ENCODE measurements at regions not wholly inside any gene's neighbourhood (a gene's known extent, or its start where the extent isn't known, plus 50 kb on each side); places are given as distances from the start of the nearest gene placed in this dataset.
A peak's percentile ranks its signal among the peaks of the same experiment; 100 is the strongest.

DNA sequence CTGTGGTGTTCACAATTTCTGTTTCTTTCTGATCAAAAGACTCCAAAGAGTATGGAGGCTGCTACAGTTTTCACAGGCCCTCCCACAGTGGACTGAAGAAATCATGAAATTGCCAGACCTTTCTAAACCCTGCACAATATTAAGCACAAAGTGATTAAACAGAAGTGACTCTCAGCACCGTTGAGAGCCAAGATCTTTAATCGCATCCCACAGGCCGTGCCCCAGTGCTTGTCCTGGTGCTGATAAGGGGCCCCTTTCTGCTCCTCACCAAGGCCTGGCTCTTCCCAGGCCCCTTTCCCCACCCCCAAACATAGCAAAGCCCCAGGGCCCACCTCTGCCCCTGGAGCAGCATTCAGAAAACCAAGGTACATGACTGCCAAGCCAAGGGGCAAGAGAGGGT lies 57.4 kb upstream of the BMAL1 start:
- peak; percentile 34 to 67 for DNase-seq
- TF ChIP-seq GATA1 (IDR thresholded peaks at IDR 0.05; ENCODE audit: low read depth, low read length) (no peak), POLR2A (IDR thresholded peaks at IDR 0.05; ENCODE audit: low read length) (no peak)

DNA sequence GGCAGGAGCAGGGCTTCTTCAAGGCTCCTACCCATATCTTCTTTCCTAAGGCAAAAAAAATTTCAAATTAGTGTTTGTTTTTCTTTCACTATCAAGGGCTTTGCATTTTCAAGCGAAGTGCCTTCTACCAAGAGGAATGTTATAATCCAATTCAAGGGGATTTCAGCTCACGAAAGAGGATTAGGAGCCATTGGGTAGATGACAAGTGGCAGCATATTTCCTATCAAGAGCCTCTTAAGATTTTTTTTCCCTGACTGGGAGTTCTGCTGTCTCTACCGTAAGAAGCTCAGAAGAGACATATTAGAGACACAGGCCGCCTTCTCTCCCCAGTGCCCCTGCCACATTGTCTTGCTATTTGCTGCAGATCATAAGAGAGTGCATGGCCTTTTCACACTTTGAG lies 55.9 kb upstream of the BMAL1 start:
- TF ChIP-seq GATA1 (IDR thresholded peaks at IDR 0.05; ENCODE audit: low read depth, low read length) (no peak), POLR2A (IDR thresholded peaks at IDR 0.05; ENCODE audit: low read length) (no peak)
- no peak for DNase-seq

DNA sequence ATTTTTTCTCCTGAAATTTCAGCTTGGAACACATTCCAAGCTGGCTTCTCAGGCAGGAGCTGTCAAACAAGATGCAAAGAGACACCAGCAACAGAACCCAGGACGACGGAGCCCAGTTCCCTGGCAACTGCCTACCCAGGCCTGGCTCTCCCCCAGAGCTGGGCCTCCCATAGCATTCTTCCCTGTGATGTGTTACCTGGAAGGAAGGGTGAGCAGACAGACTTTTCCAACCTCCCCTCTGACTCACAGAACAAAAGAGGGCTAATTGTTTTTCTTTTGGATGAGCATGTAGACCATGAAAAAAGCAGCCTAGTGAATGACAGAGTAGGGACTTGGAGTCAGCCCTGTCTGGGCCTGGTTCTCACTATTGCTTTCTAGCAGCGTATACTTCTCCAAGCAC lies 55.3 kb upstream of the BMAL1 start:
- DNase-seq, result no peak
- TF ChIP-seq GATA1 (IDR thresholded peaks at IDR 0.05; ENCODE audit: low read depth, low read length) (no peak), POLR2A (IDR thresholded peaks at IDR 0.05; ENCODE audit: low read length) (no peak)

DNA sequence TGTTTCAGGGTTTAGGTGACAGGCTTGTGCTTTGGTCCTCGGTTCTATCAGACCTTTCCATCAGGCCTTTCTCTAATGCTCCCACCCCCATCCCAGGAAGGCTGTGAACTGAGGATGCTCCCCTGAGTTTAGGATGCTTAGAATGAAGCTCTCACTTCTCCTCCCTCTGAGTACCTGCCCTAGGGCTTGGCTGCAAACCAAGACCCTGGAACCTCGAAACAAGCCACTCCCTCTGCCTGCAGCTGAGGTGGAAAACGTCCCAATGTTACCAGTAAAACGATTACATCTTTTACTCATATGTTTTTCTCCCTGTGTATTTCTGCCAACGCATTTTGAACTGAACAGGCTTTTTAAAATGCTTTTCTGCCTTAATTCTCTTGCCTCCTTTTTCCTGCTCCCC lies 54.5 kb upstream of the BMAL1 start:
- DNase-seq, result no peak
- TF ChIP-seq GATA1 (IDR thresholded peaks at IDR 0.05; ENCODE audit: low read depth, low read length) (no peak), POLR2A (IDR thresholded peaks at IDR 0.05; ENCODE audit: low read length) (no peak)

DNA sequence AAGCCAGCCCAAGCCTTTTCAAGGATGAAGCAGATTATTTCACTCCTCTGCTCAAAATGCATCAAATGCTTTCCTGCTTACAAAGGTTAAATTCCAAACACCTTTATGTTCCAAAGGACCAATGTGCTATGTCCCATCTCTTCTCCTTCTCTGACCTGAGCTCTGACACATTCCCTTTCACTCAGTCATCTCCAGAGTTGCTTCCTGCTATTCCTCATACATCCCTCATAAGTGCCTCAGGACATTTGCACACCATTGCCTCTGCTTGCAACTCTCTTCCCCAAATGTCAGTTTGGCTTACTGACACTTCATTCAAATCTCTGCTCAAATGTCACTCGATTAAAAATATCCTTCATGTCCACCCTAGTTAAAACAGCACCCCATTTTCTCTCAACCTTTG lies 53.3 kb upstream of the BMAL1 start:
- DNase-seq, result no peak
- TF ChIP-seq POLR2A (IDR thresholded peaks at IDR 0.05; ENCODE audit: low read length) (no peak), GATA1 (IDR thresholded peaks at IDR 0.05; ENCODE audit: low read depth, low read length) (no peak)

DNA sequence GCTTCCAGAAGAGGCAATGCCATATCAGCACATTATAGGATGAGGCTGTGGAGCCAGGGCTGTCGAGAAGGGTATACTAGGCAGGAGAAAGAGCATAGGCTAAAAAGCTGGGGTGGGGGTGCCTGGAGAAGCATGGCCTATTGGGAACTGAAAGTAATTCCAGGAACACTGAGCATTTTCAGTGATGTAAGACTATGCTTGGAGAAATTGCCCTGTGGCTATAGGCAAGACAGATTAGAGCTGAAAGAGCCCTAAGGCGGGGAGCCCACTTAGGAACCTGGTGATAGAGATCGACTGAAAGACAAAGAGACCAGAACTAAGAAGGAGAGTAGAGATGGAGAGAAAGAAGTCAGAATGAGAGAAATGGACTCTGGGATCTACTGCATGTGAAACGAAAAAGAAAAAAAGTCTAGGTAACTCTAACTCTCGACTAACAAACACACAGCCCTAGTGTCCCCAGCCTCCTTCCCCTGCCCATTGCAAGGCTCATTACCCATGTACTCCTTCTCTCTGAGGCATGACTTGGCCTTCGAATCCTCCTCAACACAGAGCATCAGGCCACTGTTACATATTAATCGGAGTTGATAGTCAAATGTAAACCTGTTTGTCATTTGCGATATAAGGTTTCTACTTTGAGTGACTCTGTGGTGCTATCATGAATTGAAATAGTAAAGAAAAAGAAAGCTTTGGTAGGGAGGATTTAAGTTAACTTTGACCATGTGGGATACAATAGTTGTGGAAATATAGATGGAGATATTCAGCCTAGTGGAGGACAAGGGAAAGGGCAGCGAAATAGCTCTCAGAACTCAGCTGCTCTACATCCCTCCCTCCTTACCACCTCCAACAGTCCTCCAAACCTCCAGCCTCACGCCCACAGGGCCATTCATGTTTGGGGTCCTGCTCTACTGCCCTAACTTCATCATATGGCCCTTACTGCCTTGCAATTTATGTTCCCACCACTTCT lies 52.3 kb upstream of the BMAL1 start:
- no peak for DNase-seq
- TF ChIP-seq POLR2A (IDR thresholded peaks at IDR 0.05; ENCODE audit: low read length) (no peak), GATA1 (IDR thresholded peaks at IDR 0.05; ENCODE audit: low read depth, low read length) (no peak)

DNA sequence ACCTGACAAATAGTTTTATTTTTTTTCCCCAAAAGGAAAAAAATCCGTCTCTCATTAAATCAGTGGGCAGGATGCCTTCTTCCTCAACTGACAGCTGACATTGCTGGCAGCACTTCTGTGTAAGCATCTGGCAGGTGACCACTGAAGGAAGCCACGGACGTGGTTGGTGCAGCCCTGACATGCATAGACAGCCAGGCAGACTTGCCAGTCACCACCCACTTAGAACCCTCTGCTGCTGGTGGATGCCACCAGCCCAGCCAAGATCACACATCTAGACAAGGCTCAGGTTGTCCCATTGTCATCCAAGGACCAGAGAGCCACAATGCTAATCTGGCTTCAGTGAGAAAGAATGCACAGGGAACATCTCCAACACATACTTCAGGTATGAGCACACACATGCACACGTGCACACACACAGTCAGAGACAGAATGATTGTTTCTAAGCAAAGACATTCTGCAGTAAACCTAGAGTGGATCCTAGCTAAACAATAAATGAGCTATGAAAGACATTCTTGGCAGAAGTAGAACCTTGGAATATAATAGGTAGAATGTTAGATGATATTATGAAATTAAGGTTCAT lies 49.8 kb upstream of the BMAL1 start:
- no peak for TF ChIP-seq POLR2A (IDR thresholded peaks at IDR 0.05; ENCODE audit: low read length)
- no peak for TF ChIP-seq GATA1 (IDR thresholded peaks at IDR 0.05; ENCODE audit: low read depth, low read length)
- no peak for DNase-seq

All from erythroblast (primary cell).